ENCODE measurements at regions not wholly inside any gene's neighbourhood (a gene's known extent, or its start where the extent isn't known, plus 50 kb on each side); places are given as distances from the start of the nearest gene placed in this dataset.

DNA sequence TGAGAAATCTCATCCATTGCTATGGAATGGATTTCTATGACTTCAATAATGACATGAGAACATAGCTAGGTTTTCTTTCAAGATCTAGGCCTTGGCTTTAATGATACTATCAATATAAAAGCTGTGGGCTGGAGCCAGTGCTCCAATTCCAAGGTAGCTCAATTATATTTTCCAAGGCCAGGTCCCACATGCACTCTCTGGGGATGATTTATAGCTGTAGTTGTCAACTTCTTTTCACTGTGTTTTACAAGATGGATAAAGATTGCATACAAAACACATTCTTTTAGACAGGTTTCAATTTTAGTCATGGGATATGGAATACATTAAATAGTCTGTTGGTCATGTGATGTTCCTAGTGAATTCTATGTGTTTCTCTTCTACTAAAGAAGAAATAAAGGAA is 156.7 kb downstream of the DCAF12L1 start:
- Mint-ChIP-seq H3K4me1 (no peaks in the 10 kb centered on the region), H3K4me3 (no peak overlapping the region), H3K9me3 (peaks cover 0 to 12% (median 1%) of the 10 kb centered on the region in 7 donors), H3K36me3 (no peaks in the 10 kb centered on the region), H3K27me3 (no peaks in the 10 kb centered on the region), H3K27ac (no peak overlapping the region)
- ATAC-seq (ENCODE audit: low read depth in 2 of 2), result no peak
- no peak for DNase-seq

- DNase-seq (no peak), ATAC-seq (ENCODE audit: low read depth in 2 of 2) (no peak)
- Mint-ChIP-seq H3K27me3 (no peaks in the 10 kb centered on the region), H3K4me1 (no peaks in the 10 kb centered on the region), H3K9me3 (peaks cover 0 to 7% (median 1%) of the 10 kb centered on the region in 7 donors), H3K4me3 (no peak overlapping the region), H3K36me3 (no peaks in the 10 kb centered on the region), H3K27ac (no peak overlapping the region)
These were observed 157.9 kb downstream of the DCAF12L1 start for GRCh38 chrX:126394681-126395080.

DNA sequence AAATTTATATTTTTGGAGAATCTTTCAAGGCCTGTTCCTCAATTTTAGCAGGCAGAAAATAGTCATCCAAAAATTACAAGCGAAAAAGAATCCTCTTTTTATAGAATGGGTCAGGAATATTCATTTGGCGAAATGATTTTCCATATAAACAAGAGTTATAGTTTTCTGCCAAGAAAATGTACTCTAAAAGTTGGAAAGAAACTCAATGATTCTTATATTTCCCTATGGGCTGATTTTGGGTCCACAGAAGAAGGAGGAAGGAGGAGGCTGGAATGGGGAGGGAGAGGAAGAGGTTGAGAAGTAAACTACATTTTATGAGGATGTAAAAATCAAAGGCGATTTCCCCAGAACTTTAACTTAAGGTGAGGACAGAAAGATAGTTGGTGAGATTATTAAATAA is 159.3 kb downstream of the DCAF12L1 start:
- ATAC-seq (ENCODE audit: low read depth in 2 of 2) (no peak), DNase-seq (no peak)
- Mint-ChIP-seq H3K4me3 (no peak overlapping the region), H3K36me3 (no peaks in the 10 kb centered on the region), H3K27me3 (no peaks in the 10 kb centered on the region), H3K9me3 (peaks cover 0 to 4% (median 1%) of the 10 kb centered on the region in 7 donors), H3K4me1 (no peaks in the 10 kb centered on the region), H3K27ac (no peak overlapping the region)

DNA sequence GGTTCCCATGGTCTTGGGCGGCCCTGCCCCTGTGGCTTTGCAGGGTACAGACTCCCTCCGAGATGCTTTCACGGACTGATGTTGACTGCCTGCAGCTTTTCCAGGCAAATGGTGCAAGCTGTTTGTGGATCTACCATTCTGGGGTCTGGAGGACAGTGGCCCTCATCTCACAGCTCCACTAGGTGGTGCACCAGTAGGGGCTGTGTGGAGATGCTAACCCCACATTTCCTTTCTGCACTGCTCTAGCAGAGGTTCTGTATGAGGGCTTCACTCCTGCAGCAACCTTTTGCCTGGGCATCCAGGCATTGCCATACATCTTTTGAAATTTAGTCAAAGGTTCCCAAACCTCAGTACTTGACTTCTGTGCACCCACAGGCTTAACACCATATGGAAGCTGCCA is 176.1 kb downstream of the DCAF12L1 start:
- no peaks in the 10 kb centered on the region for H3K27me3 Mint-ChIP-seq
- H3K36me3 Mint-ChIP-seq, result no peaks in the 10 kb centered on the region
- H3K4me3 Mint-ChIP-seq, result no peak overlapping the region
- ATAC-seq (ENCODE audit: low read depth in 2 of 2) (no peak), DNase-seq (no peak)
- no peaks in the 10 kb centered on the region for H3K4me1 Mint-ChIP-seq
- peaks cover under 1 to 27% (median 8%) of the 10 kb centered on the region in 7 donors for H3K9me3 Mint-ChIP-seq
- H3K27ac Mint-ChIP-seq, result no peak overlapping the region

GRCh38 chrX:126342859-126343258 is 176.8 kb upstream of the DCAF12L2 start:
- no peak for ATAC-seq (ENCODE audit: low read depth in 2 of 2)
- no peak for DNase-seq
- no peak overlapping the region for H3K27ac Mint-ChIP-seq
- H3K36me3 Mint-ChIP-seq, result no peaks in the 10 kb centered on the region
- no peaks in the 10 kb centered on the region for H3K4me1 Mint-ChIP-seq
- no peaks in the 10 kb centered on the region for H3K27me3 Mint-ChIP-seq
- peaks cover 0 to 17% (median 2%) of the 10 kb centered on the region in 7 donors for H3K9me3 Mint-ChIP-seq
- no peak overlapping the region for H3K4me3 Mint-ChIP-seq

DNA sequence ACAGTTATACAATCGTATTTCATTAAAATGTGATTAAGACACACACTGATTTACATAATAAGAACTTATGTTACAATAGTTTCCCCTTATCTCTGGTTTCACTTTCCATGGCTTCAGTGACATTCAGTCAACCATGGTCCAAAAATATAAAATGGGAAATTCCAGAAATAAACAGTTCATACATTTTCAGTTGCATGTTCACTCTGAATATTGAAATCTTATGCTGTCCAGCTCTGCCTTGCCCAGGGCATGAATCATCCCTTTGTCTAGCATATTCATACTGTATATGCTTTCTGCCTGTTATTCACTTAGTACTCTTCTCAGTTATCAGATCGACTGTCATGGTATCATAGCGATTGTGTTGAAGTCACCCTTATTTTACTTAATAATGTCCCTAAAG is 173.8 kb upstream of the DCAF12L2 start:
- no peaks in the 10 kb centered on the region for H3K36me3 Mint-ChIP-seq
- peak overlapping the region in 1 of 8 donors; percentile 21 for H3K4me3 Mint-ChIP-seq
- no peak overlapping the region for H3K27ac Mint-ChIP-seq
- ATAC-seq (ENCODE audit: low read depth in 2 of 2) (no peak), DNase-seq (no peak)
- H3K4me1 Mint-ChIP-seq, result no peaks in the 10 kb centered on the region
- H3K27me3 Mint-ChIP-seq, result no peaks in the 10 kb centered on the region
- peaks cover 0 to 9% (median 0%) of the 10 kb centered on the region in 7 donors for H3K9me3 Mint-ChIP-seq

DNA sequence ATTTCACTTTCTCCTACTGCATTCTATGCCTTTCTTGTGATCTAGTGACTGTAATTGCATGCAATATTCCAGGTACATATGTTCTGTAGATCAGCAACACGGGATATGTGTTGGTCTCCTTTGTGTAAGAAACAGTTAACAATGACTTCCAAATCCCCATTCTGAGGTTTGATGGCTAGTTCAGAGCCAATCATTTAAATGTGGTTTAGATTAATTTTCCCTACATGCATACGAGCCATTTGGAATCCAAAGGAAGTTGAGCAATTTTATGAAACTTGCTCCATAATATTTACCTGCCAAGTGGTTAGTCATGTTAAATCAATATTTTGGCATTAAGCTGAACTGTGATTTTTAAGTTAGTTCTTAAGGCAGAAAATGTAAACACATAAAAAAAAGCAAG is 172.8 kb upstream of the DCAF12L2 start:
- no peaks in the 10 kb centered on the region for H3K27me3 Mint-ChIP-seq
- H3K36me3 Mint-ChIP-seq, result no peaks in the 10 kb centered on the region
- H3K4me1 Mint-ChIP-seq, result no peaks in the 10 kb centered on the region
- H3K27ac Mint-ChIP-seq, result no peak overlapping the region
- H3K4me3 Mint-ChIP-seq, result no peak overlapping the region
- no peak for DNase-seq
- no peak for ATAC-seq (ENCODE audit: low read depth in 2 of 2)
- no peaks in the 10 kb centered on the region for H3K9me3 Mint-ChIP-seq

- Mint-ChIP-seq H3K9me3 (peaks cover 0 to 20% (median 4%) of the 10 kb centered on the region in 7 donors), H3K4me3 (no peak overlapping the region), H3K36me3 (peaks cover 0 to 5% of the 10 kb centered on the region in 2 donors), H3K4me1 (no peaks in the 10 kb centered on the region), H3K27ac (no peak overlapping the region), H3K27me3 (no peaks in the 10 kb centered on the region)
- DNase-seq, result no peak
- ATAC-seq (ENCODE audit: low read depth in 2 of 2), result no peak
These were observed 134.3 kb upstream of the DCAF12L2 start for GRCh38 chrX:126300401-126300800.

GRCh38 chrX:126272795-126273497 is 106.9 kb upstream of the DCAF12L2 start:
- DNase-seq, result no peak
- Mint-ChIP-seq H3K9me3 (peaks cover 0 to 10% (median 0%) of the 10 kb centered on the region in 7 donors), H3K4me3 (no peak overlapping the region), H3K4me1 (no peaks in the 10 kb centered on the region), H3K27me3 (no peaks in the 10 kb centered on the region), H3K27ac (no peak overlapping the region), H3K36me3 (no peaks in the 10 kb centered on the region)
- ATAC-seq (ENCODE audit: low read depth in 2 of 2), result no peak

DNA sequence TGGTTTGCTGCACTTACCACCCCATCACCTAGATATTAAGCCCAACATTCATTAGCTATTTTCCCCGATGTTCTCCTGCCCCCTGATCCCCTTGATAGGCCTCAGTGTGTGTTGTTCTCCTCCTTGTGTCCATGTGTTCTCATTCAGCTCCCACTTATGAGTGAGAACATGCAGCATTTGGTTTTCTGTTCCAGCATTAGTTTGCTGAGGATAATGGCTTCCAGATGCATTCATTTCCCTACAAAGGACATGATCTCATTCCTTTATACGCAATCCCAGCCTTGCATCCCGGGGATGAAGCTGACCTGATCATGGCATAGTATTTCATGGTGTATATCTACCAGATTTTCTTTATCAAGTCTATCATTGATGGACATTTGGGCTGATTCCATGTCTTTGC is 99.0 kb upstream of the DCAF12L2 start:
- H3K36me3 Mint-ChIP-seq, result no peaks in the 10 kb centered on the region
- H3K4me1 Mint-ChIP-seq, result no peaks in the 10 kb centered on the region
- DNase-seq (no peak), ATAC-seq (ENCODE audit: low read depth in 2 of 2) (no peak)
- H3K27ac Mint-ChIP-seq, result no peak overlapping the region
- H3K9me3 Mint-ChIP-seq, result peaks cover 0 to 8% (median 3%) of the 10 kb centered on the region in 7 donors
- H3K27me3 Mint-ChIP-seq, result no peaks in the 10 kb centered on the region
- no peak overlapping the region for H3K4me3 Mint-ChIP-seq

GRCh38 chrX:126238220-126238619 is 72.1 kb upstream of the DCAF12L2 start:
- Mint-ChIP-seq H3K9me3 (peaks cover 0 to 5% (median 0%) of the 10 kb centered on the region in 7 donors), H3K36me3 (no peaks in the 10 kb centered on the region), H3K4me1 (no peaks in the 10 kb centered on the region), H3K27me3 (no peaks in the 10 kb centered on the region), H3K27ac (no peak overlapping the region), H3K4me3 (no peak overlapping the region)
- ATAC-seq (ENCODE audit: low read depth in 2 of 2) (no peak), DNase-seq (no peak)

DNA sequence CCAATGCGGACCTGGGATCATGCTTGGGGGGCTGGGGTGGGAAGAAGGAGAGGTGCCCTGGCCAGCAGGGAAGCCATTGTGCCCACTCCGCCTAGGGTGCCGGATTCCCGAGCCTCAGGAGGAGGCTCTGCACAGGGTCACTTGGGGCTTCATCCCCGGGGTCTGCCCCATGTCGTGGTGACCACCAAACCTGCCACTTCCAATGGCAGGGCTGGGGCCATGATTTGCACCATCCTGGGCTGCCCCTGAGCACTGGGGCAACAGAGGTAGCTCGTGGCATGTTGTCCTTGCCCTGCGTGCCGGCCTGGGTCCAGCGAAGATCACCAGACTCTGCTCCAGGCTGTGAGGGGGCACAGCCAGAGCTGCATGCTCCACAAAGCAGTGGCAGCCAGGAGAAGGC is 71.4 kb upstream of the DCAF12L2 start:
- no peaks in the 10 kb centered on the region for H3K4me1 Mint-ChIP-seq

More for the DNA sequence above, 71.4 kb upstream of the DCAF12L2 start:
- Mint-ChIP-seq H3K27me3 (no peaks in the 10 kb centered on the region), H3K36me3 (no peaks in the 10 kb centered on the region), H3K9me3 (peaks cover 0 to 5% (median 0%) of the 10 kb centered on the region in 7 donors), H3K4me3 (no peak overlapping the region), H3K27ac (no peak overlapping the region)
- DNase-seq (no peak), ATAC-seq (ENCODE audit: low read depth in 2 of 2) (no peak)

Data from naive B cell (primary cell).